ENCODE measurements at regions not wholly inside any gene's neighbourhood (a gene's known extent, or its start where the extent isn't known, plus 50 kb on each side); places are given as distances from the start of the nearest gene placed in this dataset.
"Not testable (repeated sequence)": the region's sequence is repeated elsewhere in the genome, so short reads cannot be mapped to it uniquely, and the experiment has no call there.

DNA sequence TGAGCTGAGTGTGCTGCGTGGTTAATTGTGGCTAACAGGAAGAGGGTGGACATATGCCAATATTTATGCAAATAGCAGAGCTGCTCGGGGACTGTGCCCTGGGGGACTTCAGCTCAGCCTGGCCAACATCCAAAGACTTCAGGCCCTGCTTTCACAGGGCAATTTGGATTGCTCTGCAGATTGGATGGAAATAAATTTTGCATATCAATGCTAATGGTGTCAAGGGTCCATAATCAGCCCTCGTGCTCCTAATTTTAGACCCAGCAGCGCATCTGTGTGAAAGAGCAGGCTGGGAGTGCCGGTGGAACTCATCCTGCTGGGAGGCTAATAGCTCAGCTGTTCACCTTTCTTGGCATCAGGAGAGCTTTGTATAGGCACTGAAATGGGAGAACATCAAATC lies 270.1 kb downstream of the TCERG1L start:
- DNase-seq (no peak), ATAC-seq (peak in 1 of 4 donors; percentile 24)
- H3K9me3 ChIP-seq = no peaks in the 10 kb centered on the region
- H3K4me3 ChIP-seq = no peak overlapping the region
- intact Hi-C loops (cut with DNase I) = no loop called here
- no peak for TF ChIP-seq POLR2A (IDR thresholded peaks at IDR 0.05)
- TF ChIP-seq, protein P1, sequence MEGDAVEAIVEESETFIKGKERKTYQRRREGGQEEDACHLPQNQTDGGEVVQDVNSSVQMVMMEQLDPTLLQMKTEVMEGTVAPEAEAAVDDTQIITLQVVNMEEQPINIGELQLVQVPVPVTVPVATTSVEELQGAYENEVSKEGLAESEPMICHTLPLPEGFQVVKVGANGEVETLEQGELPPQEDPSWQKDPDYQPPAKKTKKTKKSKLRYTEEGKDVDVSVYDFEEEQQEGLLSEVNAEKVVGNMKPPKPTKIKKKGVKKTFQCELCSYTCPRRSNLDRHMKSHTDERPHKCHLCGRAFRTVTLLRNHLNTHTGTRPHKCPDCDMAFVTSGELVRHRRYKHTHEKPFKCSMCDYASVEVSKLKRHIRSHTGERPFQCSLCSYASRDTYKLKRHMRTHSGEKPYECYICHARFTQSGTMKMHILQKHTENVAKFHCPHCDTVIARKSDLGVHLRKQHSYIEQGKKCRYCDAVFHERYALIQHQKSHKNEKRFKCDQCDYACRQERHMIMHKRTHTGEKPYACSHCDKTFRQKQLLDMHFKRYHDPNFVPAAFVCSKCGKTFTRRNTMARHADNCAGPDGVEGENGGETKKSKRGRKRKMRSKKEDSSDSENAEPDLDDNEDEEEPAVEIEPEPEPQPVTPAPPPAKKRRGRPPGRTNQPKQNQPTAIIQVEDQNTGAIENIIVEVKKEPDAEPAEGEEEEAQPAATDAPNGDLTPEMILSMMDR (IDR thresholded peaks at IDR 0.05) = no peak
- H3K36me3 ChIP-seq = no peaks in the 10 kb centered on the region
- no peak overlapping the region for H3K27ac ChIP-seq
- 48 to 63% (median 59%) methylated on average over 5 of the region's 5 CpGs for WGBS, 4 donors
- peaks cover 0 to 11% (median 0%) of the 10 kb centered on the region in 9 donors for H3K27me3 ChIP-seq
- H3K4me1 ChIP-seq = no peaks in the 10 kb centered on the region

DNA sequence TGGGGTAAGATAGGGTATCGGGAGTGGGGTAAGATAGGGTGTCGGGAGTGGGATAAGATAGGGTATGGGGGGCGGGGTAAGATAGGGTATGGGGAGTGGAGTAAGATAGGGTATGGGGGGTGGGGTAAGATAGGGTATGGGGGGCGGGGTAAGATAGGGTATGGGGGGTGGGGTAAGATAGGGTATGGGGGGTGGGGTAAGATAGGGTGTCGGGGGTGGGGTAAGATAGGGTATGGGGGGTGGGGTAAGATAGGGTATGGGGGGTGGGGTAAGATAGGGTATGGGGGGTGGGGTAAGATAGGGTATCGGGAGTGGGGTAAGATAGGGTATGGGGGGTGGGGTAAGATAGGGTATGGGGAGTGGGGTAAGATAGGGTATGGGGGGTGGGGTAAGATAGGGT lies 269.5 kb downstream of the TCERG1L start:
- H3K36me3 ChIP-seq; H3K27ac ChIP-seq; H3K4me3 ChIP-seq; ATAC-seq; H3K4me1 ChIP-seq; DNase-seq; H3K9me3 ChIP-seq; intact Hi-C loops (cut with DNase I): not testable (repeated sequence)
- H3K27me3 ChIP-seq = peaks cover 0 to 15% (median 0%) of the 10 kb centered on the region in 9 donors
- 55 to 75% (median 70%) methylated on average over 6 of the region's 6 CpGs; no CpG with 5 or more reads in 1 of the 4 donors for WGBS, 4 donors

MicroRNAs encoded in the stretch of these regions (microRNA counts, 767-probe panel; counts per million panel counts)
- 71.6 to 573 counts per million in 2 donors for microRNA hsa-miR-378c

Small RNAs in the stretch of these regions (microRNA-seq; reads per million reads assigned to microRNA genes)
- 0 to 0.96 (median 0.31) reads per million in 4 donors for gene MIR378C
